Lung microvascular endothelial cell (primary cell): ENCODE measurements at regions not wholly inside any gene's neighbourhood (a gene's known extent, or its start where the extent isn't known, plus 50 kb on each side); places are given as distances from the start of the nearest gene placed in this dataset.
"Not testable (repeated sequence)": the region's sequence is repeated elsewhere in the genome, so short reads cannot be mapped to it uniquely, and the experiment has no call there.

Experiments
- DNase-seq, 2 donors: peaks; one replicate each; pipeline versions ENCODE4 v3.0.0 to v3.0.0-alpha.2; 2010; ENCODE audit warnings: low read depth in 2 of 2

- DNase-seq: no peak
These were observed 615.5 kb upstream of the NUDT12 start for GRCh38 chr5:104178066-104178465.

- DNase-seq: no peak
These were observed 615.1 kb upstream of the NUDT12 start for GRCh38 chr5:104177651-104178050.

GRCh38 chr5:104172976-104173375 lies 610.4 kb upstream of the NUDT12 start:
- DNase-seq: no peak

- DNase-seq: no peak
These were observed 609.5 kb upstream of the NUDT12 start for GRCh38 chr5:104171958-104172690.

GRCh38 chr5:104170926-104171325 lies 608.3 kb upstream of the NUDT12 start:
- DNase-seq: no peak

GRCh38 chr5:104146652-104147051 lies 584.1 kb upstream of the NUDT12 start:
- no peak for DNase-seq

- no peak for DNase-seq
These were observed 577.3 kb upstream of the NUDT12 start for GRCh38 chr5:104139840-104140239.

- DNase-seq: no peak
These were observed 567.7 kb upstream of the NUDT12 start for GRCh38 chr5:104130320-104130719.

- DNase-seq: no peak
These were observed 565.8 kb upstream of the NUDT12 start for GRCh38 chr5:104128348-104128747.

GRCh38 chr5:104126980-104127379 lies 564.4 kb upstream of the NUDT12 start:
- no peak for DNase-seq

GRCh38 chr5:104119529-104119928 lies 556.9 kb upstream of the NUDT12 start:
- DNase-seq: no peak

GRCh38 chr5:104111632-104112031 lies 549.0 kb upstream of the NUDT12 start:
- DNase-seq: no peak

GRCh38 chr5:104096451-104096850 lies 533.9 kb upstream of the NUDT12 start:
- no peak for DNase-seq

GRCh38 chr5:104095527-104095926 lies 532.9 kb upstream of the NUDT12 start:
- DNase-seq: no peak

- no peak for DNase-seq
These were observed 526.5 kb upstream of the NUDT12 start for GRCh38 chr5:104088876-104089778.

- DNase-seq: no peak
These were observed 522.3 kb upstream of the NUDT12 start for GRCh38 chr5:104084896-104085295.

- DNase-seq: no peak
These were observed 520.2 kb upstream of the NUDT12 start for GRCh38 chr5:104082754-104083153.

- DNase-seq: no peak
These were observed 518.6 kb upstream of the NUDT12 start for GRCh38 chr5:104081232-104081631.

GRCh38 chr5:104080646-104081175 lies 518.1 kb upstream of the NUDT12 start:
- DNase-seq: no peak

- not testable (repeated sequence) for DNase-seq
These were observed 517.5 kb upstream of the NUDT12 start for GRCh38 chr5:104079861-104080645.

GRCh38 chr5:104071887-104072286 lies 509.3 kb upstream of the NUDT12 start:
- DNase-seq: no peak
